Cerebellar nuclear complex (tissue), 1 donor: ENCODE measurements at regions not wholly inside any gene's neighbourhood (a gene's known extent, or its start where the extent isn't known, plus 50 kb on each side); places are given as distances from the start of the nearest gene placed in this dataset.
A peak's percentile ranks its signal among the peaks of the same experiment; 100 is the strongest.
"Not testable (repeated sequence)": the region's sequence is repeated elsewhere in the genome, so short reads cannot be mapped to it uniquely, and the experiment has no call there.

Source experiments
- DNase-seq, 2 experiments: peaks; one replicate each; lab custom pipeline; 2025; lab: John Stamatoyannopoulos, UW

GRCh38 chr2:156779416-156780120 is 343.4 kb downstream of the GPD2 start:
- no peak for DNase-seq

- not testable (repeated sequence) for DNase-seq
These were observed 345.5 kb downstream of the GPD2 start for GRCh38 chr2:156781677-156782076.

- DNase-seq: no peak
These were observed 348.0 kb downstream of the GPD2 start for GRCh38 chr2:156784020-156784701.

GRCh38 chr2:156787517-156787916 is 351.3 kb downstream of the GPD2 start:
- DNase-seq: no peak

- DNase-seq: no peak
These were observed 354.3 kb downstream of the GPD2 start for GRCh38 chr2:156790343-156791037.

GRCh38 chr2:156792242-156792840 is 356.2 kb downstream of the GPD2 start:
- no peak for DNase-seq

- no peak for DNase-seq
These were observed 361.7 kb downstream of the GPD2 start for GRCh38 chr2:156797832-156798231.

- DNase-seq: no peak
These were observed 364.0 kb downstream of the GPD2 start for GRCh38 chr2:156800065-156800653.

- no peak for DNase-seq
These were observed 364.7 kb downstream of the GPD2 start for GRCh38 chr2:156800781-156801361.

- DNase-seq: no peak
These were observed 367.1 kb downstream of the GPD2 start for GRCh38 chr2:156803243-156803642.

- DNase-seq: no peak
These were observed 367.8 kb downstream of the GPD2 start for GRCh38 chr2:156803967-156804366.

- DNase-seq: no peak
These were observed 373.9 kb downstream of the GPD2 start for GRCh38 chr2:156810094-156810493.

GRCh38 chr2:156812496-156812895 is 376.3 kb downstream of the GPD2 start:
- DNase-seq: no peak

- no peak for DNase-seq
These were observed 381.3 kb downstream of the GPD2 start for GRCh38 chr2:156817430-156817829.

GRCh38 chr2:156818221-156818620 is 382.0 kb downstream of the GPD2 start:
- no peak for DNase-seq

- no peak for DNase-seq
These were observed 382.8 kb downstream of the GPD2 start for GRCh38 chr2:156818944-156819343.

GRCh38 chr2:156826341-156826933 is 390.3 kb downstream of the GPD2 start:
- DNase-seq: peak in 1 of 2 experiments; percentile 9

- no peak for DNase-seq
These were observed 398.3 kb downstream of the GPD2 start for GRCh38 chr2:156834431-156834830.

GRCh38 chr2:156837635-156838370 is 401.6 kb downstream of the GPD2 start:
- DNase-seq: no peak

GRCh38 chr2:156841321-156841720 is 405.1 kb downstream of the GPD2 start:
- DNase-seq: no peak
